Endothelial cell (in vitro differentiated cells): ENCODE measurements at regions not wholly inside any gene's neighbourhood (a gene's known extent, or its start where the extent isn't known, plus 50 kb on each side); places are given as distances from the start of the nearest gene placed in this dataset.
"Not testable (repeated sequence)": the region's sequence is repeated elsewhere in the genome, so short reads cannot be mapped to it uniquely, and the experiment has no call there.

Experiments used
- DNase-seq: peaks from one replicate; pipeline ENCODE4 v3.0.0; 2021; ENCODE audit warnings: low spot score
- H3K27ac Mint-ChIP-seq: one replicate; pipeline ENCODE4 v1.8.0; 2021; ENCODE audit warnings: mixed read lengths, inconsistent platforms; ENCODE audit not compliant: unreplicated experiment
- H3K27me3 Mint-ChIP-seq: one replicate; pipeline ENCODE4 v1.8.0; 2021; ENCODE audit warnings: mild to moderate bottlenecking, moderate library complexity, mixed read lengths, inconsistent platforms; ENCODE audit not compliant: unreplicated experiment
- H3K36me3 Mint-ChIP-seq: one replicate; pipeline ENCODE4 v1.8.0; 2021; ENCODE audit warnings: mild to moderate bottlenecking, low read depth, mixed read lengths, inconsistent platforms; ENCODE audit not compliant: unreplicated experiment
- H3K4me1 Mint-ChIP-seq: one replicate; pipeline ENCODE4 v1.8.0; 2021; ENCODE audit warnings: mild to moderate bottlenecking, mixed read lengths, inconsistent platforms; ENCODE audit not compliant: unreplicated experiment
- H3K4me3 Mint-ChIP-seq: one replicate; pipeline ENCODE4 v1.8.0; 2021; ENCODE audit warnings: mild to moderate bottlenecking, mixed read lengths, inconsistent platforms; ENCODE audit not compliant: unreplicated experiment
- H3K9me3 Mint-ChIP-seq: one replicate; pipeline ENCODE4 v1.8.0; 2021; ENCODE audit warnings: mixed read lengths, inconsistent platforms; ENCODE audit not compliant: unreplicated experiment
- CTCF ChIP-seq: fragments of 200-600 bp; sonication (generic); IDR thresholded peaks from one replicate; pipeline ENCODE4 v1.5.0; 2021; ENCODE audit warnings: antibody characterized with exemption; ENCODE audit not compliant: unreplicated experiment

DNA sequence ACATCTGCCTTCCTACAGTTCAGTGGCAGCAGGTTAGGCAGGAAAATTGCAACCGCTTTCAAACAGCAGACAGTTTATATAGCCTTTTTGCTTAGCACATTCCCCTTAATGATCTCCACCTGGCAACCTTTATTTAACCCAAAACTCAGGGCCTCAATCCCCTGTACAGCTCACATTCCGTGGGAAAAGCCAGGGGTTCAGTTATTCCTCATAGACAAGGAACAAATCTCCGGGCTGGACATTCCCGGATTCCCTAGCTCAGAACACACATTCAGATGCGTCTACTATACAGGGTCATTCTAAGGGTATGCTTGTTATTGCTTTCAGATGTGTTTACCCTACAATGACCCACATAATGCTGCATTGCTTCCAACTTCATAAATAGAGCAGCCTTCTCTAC is 73.8 kb upstream of the DCN start:
- no peak for DNase-seq
- TF ChIP-seq CTCF = no peak
- Mint-ChIP-seq H3K36me3 (no peaks in the 10 kb centered on the region), H3K4me1 (no peaks in the 10 kb centered on the region), H3K9me3 (no peaks in the 10 kb centered on the region), H3K27ac (no peak overlapping the region), H3K27me3 (no peaks in the 10 kb centered on the region), H3K4me3 (no peak overlapping the region)

DNA sequence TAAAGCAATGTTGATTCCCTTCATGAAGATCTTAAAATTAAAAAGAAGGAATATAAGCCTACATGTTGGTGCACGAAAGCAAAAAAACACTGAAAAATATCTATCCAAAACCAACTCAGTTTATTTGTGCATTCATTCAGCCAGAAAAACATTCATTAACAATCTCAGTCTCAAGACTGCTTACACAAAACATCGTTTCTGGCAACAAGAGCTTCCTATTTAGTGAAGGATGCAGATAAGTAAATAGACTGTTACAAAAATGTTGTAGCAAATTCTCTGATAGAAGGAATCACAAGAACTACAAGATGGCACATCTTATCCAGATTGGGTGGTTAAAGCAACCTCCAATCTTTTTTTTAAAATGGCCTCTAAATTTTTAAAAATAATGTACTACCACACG is 69.7 kb upstream of the DCN start:
- Mint-ChIP-seq H3K27me3 (no peaks in the 10 kb centered on the region), H3K9me3 (no peaks in the 10 kb centered on the region), H3K27ac (no peak overlapping the region), H3K4me1 (no peaks in the 10 kb centered on the region), H3K4me3 (no peak overlapping the region), H3K36me3 (no peaks in the 10 kb centered on the region)
- DNase-seq = no peak
- no peak for TF ChIP-seq CTCF

- H3K27ac Mint-ChIP-seq = no peak overlapping the region
- H3K27me3 Mint-ChIP-seq = no peaks in the 10 kb centered on the region
- no peaks in the 10 kb centered on the region for H3K9me3 Mint-ChIP-seq
These were observed 67.7 kb upstream of the DCN start for GRCh38 chr12:91250273-91250665.

GRCh38 chr12:91249518-91250272 is 67.1 kb upstream of the DCN start:
- no peak for DNase-seq
- H3K27me3 Mint-ChIP-seq = no peaks in the 10 kb centered on the region
- H3K9me3 Mint-ChIP-seq = no peaks in the 10 kb centered on the region
- H3K4me3 Mint-ChIP-seq = no peak overlapping the region
- no peak overlapping the region for H3K27ac Mint-ChIP-seq
- no peak for TF ChIP-seq CTCF
- H3K36me3 Mint-ChIP-seq = no peaks in the 10 kb centered on the region
- no peaks in the 10 kb centered on the region for H3K4me1 Mint-ChIP-seq

More at GRCh38 chr12:91250273-91250665, 67.7 kb upstream of the DCN start:
- Mint-ChIP-seq H3K4me3 (no peak overlapping the region), H3K36me3 (no peaks in the 10 kb centered on the region), H3K4me1 (no peaks in the 10 kb centered on the region)
- DNase-seq = no peak
- no peak for TF ChIP-seq CTCF

DNA sequence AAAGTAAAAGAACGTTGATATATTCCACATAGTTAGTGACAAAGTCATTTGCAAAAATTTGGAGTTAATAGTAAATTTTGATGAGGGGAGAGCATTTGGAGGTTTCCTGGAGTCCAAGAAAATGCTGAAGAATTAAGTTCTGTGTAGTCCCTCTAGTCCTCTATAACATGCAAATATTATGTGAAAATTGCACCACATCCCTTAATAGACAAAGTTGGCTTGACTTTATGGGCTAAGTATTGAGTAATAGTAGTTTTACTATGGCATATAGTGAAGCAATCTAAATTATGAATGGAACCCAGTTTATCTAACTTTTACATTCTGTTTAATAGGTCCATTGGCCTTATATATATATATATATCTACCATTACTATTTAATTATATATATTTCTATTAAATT is 66.4 kb upstream of the DCN start:
- H3K4me3 Mint-ChIP-seq = no peak overlapping the region
- no peaks in the 10 kb centered on the region for H3K9me3 Mint-ChIP-seq
- no peak for DNase-seq
- TF ChIP-seq CTCF = no peak
- H3K27ac Mint-ChIP-seq = no peak overlapping the region
- no peaks in the 10 kb centered on the region for H3K4me1 Mint-ChIP-seq
- no peaks in the 10 kb centered on the region for H3K36me3 Mint-ChIP-seq
- no peaks in the 10 kb centered on the region for H3K27me3 Mint-ChIP-seq

DNA sequence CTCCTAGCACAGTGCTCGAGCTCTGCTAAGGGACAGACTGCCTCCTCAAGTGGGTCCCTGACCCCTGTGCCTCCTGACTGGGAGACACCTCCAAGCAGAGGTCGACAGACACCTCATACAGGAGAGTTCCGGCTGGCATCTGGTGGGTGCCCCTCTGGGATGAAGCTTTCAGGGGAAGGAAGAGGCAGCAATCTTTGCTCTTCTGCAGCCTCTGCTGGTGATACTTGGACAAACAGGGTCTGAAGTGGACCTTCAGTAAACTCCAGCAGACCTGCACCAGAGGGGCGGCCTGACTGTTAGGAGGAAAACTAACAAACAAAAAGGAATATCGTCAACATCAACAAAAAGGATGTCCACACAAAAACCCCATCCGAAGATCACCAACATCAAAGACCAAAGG is 60.6 kb upstream of the DCN start:
- H3K4me1 Mint-ChIP-seq, H3K36me3 Mint-ChIP-seq, H3K9me3 Mint-ChIP-seq, H3K4me3 Mint-ChIP-seq, H3K27ac Mint-ChIP-seq, H3K27me3 Mint-ChIP-seq, DNase-seq: not testable (repeated sequence)
